Lower leg skin (tissue), 4 donors: ENCODE measurements at regions not wholly inside any gene's neighbourhood (a gene's known extent, or its start where the extent isn't known, plus 50 kb on each side); places are given as distances from the start of the nearest gene placed in this dataset.

Source experiments
- DNase-seq, 2 donors: peaks; one replicate each; pipeline ENCODE4 v3.0.0-alpha.2; 2019; ENCODE audit warnings: low spot score in 2 of 2
- H3K4me3 ChIP-seq: fragments of 200-600 bp; sonication (generic); 2 replicates; pipeline ENCODE4 v1.5.1; 2017; ENCODE audit warnings: mild to moderate bottlenecking, low read depth; ENCODE audit not compliant: poor library complexity, severe bottlenecking
- POLR2A ChIP-seq, 2 donors: fragments of 450-650 bp; IDR thresholded peaks; one replicate each; pipeline ENCODE4 v1.6.1; 2016 to 2017; ENCODE audit warnings: antibody characterized with exemption in 2 of 2, mild to moderate bottlenecking in 1 of 2, moderate library complexity in 1 of 2
- WGBS, 2 donors: methylation state at CpG; one replicate each; pipeline ENCODE4 v1.1.5; 2018; 5-methylcytosine and 5-hydroxymethylcytosine counted together
- intact Hi-C: fragments of 100-400 bp; cut with DNase I; formaldehyde crosslinking; loops from one replicate; pipeline ENCODE4 v1.15.0; 2023; ENCODE audit warnings: low total_unique reads
- TF ChIP-seq, protein P1 (sequence below), 3 donors: fragments of 450-650 bp; IDR thresholded peaks; one replicate each; pipeline ENCODE4 v1.5.1; 2016; ENCODE audit warnings: antibody characterized with exemption in 3 of 3, mild to moderate bottlenecking in 3 of 3, moderate library complexity in 2 of 3

DNA sequence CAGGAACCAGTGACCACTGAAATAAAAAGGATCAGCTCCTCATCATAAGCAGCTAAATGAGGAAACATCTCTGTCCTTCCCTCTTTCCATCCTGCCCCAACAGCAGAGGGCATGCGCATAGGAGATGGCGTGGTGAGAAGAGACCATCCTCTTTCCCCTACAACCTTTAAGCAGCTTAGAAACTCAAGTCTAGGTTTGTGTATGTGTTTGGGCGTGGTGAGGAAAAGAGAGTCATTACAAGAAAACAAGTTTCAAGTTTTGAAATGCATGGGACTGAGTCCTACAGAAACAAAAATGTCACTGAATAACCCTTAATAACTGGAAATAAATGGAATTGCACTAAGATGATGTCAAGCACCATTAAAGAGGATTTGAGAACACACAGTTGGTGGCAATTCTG, 96.4 kb upstream of the IL12B start:
- TF ChIP-seq POLR2A (IDR thresholded peaks at IDR 0.05) = no peak
- TF ChIP-seq, protein P1, sequence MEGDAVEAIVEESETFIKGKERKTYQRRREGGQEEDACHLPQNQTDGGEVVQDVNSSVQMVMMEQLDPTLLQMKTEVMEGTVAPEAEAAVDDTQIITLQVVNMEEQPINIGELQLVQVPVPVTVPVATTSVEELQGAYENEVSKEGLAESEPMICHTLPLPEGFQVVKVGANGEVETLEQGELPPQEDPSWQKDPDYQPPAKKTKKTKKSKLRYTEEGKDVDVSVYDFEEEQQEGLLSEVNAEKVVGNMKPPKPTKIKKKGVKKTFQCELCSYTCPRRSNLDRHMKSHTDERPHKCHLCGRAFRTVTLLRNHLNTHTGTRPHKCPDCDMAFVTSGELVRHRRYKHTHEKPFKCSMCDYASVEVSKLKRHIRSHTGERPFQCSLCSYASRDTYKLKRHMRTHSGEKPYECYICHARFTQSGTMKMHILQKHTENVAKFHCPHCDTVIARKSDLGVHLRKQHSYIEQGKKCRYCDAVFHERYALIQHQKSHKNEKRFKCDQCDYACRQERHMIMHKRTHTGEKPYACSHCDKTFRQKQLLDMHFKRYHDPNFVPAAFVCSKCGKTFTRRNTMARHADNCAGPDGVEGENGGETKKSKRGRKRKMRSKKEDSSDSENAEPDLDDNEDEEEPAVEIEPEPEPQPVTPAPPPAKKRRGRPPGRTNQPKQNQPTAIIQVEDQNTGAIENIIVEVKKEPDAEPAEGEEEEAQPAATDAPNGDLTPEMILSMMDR (IDR thresholded peaks at IDR 0.05) = no peak
- intact Hi-C loops = no loop called here
- WGBS, 2 donors = 89 to 94% methylated on average over 3 of the region's 3 CpGs
- no peak overlapping the region for H3K4me3 ChIP-seq
- DNase-seq = no peak

DNA sequence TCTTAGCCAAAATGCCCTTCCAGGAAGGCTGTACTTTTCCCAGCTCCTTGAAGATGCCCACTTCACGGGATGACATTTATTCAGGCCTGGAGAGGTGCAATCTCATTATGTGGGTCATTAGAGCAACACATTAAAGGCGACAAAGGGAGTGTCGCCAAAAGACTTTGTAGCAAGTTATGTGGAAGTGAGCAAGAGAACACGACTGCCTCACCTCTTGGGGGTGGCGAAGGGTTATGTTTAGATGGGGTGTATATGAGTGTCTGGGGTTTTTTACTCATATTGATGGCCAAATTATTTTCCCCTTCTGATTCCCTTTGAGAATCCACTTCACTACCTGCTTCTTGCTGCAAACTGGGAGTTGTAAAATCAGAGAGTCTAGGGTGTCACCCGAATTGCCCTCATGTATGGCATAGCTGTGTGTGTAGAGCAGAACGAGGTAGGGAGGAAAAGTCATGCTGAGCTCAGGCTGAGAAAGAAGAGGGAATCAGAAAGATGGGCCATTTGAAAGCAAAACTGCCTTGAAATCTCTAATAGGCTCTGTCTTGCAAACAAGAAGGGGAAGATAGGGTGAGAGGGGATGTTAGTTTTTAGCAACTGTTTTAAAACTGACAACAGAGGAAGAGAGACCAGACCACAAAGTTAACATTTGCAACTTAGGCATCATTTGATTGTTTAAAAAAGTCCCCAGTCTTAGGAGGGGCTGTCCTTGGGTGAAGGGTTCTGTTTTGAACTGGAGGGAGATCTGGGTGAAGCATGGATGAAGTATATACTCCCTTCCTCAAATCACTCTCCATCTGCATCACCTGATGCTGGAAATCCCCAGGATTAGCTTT, 97.1 kb upstream of the IL12B start:
- WGBS, 2 donors = 68 to 69% methylated on average over 7 of the region's 7 CpGs
- H3K4me3 ChIP-seq = no peak overlapping the region
- DNase-seq = no peak
- no peak for TF ChIP-seq POLR2A (IDR thresholded peaks at IDR 0.05)
- TF ChIP-seq, protein P1 (IDR thresholded peaks at IDR 0.05) = no peak
- intact Hi-C loops = no loop called here

DNA sequence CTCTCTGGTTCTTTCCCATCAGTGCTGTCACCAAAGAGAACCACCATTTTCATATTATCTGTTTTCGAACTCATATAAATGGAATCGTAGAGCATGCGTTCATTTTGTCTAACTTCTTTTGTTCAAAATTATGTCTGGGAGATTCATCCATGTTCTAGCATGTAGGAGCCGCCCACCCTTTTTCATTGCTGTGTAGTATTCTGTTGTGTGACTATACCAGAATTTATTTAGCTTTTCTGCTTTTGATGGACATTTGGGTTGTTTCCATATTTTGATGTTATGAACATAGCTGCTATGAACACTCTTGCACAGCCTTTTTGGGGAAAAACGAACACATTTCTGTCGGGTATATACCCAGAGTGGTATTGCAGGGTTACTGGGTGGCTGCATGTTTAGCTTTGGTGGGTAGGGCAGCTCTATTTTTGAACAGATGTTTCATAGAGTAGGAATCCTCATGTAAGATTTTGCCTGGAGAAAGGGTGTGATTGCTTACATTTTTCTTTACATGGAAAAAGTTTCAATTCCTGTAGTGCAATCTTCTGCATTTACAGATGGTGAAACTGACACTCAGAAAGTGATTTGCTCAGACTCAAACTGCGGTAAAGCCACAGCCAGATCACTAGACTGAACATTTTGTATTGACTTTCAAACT, 100.2 kb upstream of the IL12B start:
- no peak overlapping the region for H3K4me3 ChIP-seq
- no peak for DNase-seq
- WGBS, 2 donors = 79 to 80% methylated on average over 7 of the region's 7 CpGs
- intact Hi-C loops = no loop called here
- TF ChIP-seq, protein P1 (IDR thresholded peaks at IDR 0.05) = no peak
- no peak for TF ChIP-seq POLR2A (IDR thresholded peaks at IDR 0.05)

DNA sequence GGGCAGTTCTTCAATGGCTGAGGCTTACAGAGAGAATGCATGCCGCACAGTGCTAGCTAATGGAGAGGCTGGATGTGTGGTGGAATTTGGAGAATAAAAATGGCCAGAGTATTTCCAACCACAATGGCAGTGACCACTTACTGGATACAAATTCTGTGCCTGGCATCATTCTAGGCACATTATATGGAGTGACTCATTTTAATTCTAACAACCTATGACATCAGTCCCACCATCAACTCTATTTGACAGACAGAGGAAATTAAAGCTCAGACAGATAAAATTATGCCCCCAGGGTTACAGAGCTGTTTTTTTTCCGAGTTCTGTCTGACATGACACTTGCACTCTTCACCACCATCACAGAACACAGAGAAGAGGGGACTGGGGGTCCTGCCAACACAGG, 105.6 kb upstream of the IL12B start:
- TF ChIP-seq, protein P1 (IDR thresholded peaks at IDR 0.05) = no peak
- TF ChIP-seq POLR2A (IDR thresholded peaks at IDR 0.05) = no peak
- no peak overlapping the region for H3K4me3 ChIP-seq
- intact Hi-C loops = no loop called here
- no peak for DNase-seq
- 78 to 79% methylated on average over 2 of the region's 2 CpGs for WGBS, 2 donors

DNA sequence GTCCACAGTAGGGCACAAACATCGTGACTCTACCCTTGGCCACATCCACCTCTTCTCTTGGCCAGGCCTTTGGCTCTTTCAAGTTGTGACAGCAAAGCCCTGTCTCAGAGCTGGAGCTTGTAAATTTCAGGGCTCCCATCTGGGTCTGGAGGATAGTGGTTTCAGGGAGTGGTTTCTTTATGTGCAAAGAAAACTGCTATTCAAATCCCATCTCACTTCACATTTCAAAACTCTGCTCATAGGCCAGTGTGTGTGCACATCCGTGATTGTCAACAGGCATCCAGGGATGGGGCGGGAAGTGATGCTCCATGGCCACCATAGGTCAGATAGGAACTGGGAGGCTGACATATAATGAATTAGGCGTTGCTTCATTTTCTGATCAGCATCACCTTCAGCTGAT, 107.8 kb upstream of the IL12B start:
- DNase-seq = no peak
- 64 to 86% methylated on average over 4 of the region's 4 CpGs for WGBS, 2 donors
- no peak overlapping the region for H3K4me3 ChIP-seq
- intact Hi-C loops = no loop called here
- no peak for TF ChIP-seq POLR2A (IDR thresholded peaks at IDR 0.05)
- TF ChIP-seq, protein P1 (IDR thresholded peaks at IDR 0.05) = no peak
